HS-27A (cell line): ENCODE measurements at regions not wholly inside any gene's neighbourhood (a gene's known extent, or its start where the extent isn't known, plus 50 kb on each side); places are given as distances from the start of the nearest gene placed in this dataset.
"Not testable (repeated sequence)": the region's sequence is repeated elsewhere in the genome, so short reads cannot be mapped to it uniquely, and the experiment has no call there.

Experiments used
- DNase-seq: peaks from one replicate; pipeline ENCODE4 v3.0.0-alpha.2; 2012; ENCODE audit warnings: low read depth, missing footprints

DNA sequence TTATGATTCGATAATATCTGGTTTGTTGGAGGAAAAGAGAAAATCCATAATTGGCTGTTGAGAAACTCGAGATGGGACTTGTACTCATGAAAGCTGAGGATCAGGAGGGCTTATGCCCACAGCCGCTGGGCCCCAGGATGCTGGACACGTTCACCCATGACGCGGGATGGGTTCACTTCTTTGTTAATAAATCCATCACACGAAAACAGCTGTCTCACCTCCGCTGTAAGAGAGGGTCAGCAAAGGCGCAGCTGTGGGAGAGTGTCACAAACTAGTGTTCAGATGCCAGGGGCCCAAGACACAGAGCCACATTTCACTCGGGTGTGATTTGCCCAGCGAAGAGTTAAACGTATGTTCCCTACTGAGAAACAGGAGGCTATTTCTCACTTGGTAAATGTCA lies 315.1 kb downstream of the THBS2 start:
- DNase-seq, result no peak

GRCh38 chr6:168937054-168937453 lies 316.6 kb downstream of the THBS2 start:
- DNase-seq, result peak; percentile 8

DNA sequence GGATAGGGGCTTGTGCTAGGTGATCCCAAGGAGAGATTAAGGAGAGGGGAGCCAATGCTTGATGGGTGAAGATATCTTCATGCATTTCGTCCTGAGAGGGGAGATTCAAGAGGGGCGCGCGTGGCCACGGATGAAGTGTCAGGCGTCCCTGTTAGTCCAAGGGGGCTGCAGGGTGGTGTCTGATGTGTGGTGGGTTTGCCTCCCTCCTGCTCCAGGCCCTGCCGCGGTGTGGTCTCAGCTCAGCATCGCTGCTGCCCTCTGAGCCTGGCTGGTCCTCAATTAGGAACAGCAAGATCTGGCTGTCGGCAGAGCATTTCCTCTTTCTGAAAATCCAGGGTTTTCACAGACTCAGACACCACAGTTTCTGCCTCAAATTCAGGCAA lies 318.0 kb downstream of the THBS2 start:
- no peak for DNase-seq

- DNase-seq, result no peak
Measured at GRCh38 chr6:168934660-168935627, 318.7 kb downstream of the THBS2 start.

GRCh38 chr6:168932171-168932570 lies 321.5 kb downstream of the THBS2 start:
- not testable (repeated sequence) for DNase-seq

DNA sequence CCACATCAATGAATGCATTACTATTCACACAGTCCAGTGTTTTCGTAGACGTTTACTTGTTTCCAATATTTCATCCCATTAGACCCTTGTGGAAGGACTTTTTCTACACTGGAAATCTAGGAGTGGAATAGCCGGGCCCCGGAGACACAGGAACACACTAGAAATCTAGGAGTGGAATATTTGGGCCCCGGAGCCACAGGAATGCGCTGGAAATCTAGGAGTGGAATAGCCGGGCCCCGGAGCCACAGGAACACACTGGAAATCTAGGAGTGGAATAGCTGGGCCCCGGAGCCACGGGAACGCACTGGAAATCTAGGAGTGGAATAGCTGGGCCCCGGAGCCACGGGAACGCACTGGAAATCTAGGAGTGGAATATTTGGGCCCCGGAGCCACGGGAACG lies 322.6 kb downstream of the THBS2 start:
- DNase-seq, result not testable (repeated sequence)

- no peak for DNase-seq
Measured at GRCh38 chr6:168929871-168930450, 323.7 kb downstream of the THBS2 start.

DNA sequence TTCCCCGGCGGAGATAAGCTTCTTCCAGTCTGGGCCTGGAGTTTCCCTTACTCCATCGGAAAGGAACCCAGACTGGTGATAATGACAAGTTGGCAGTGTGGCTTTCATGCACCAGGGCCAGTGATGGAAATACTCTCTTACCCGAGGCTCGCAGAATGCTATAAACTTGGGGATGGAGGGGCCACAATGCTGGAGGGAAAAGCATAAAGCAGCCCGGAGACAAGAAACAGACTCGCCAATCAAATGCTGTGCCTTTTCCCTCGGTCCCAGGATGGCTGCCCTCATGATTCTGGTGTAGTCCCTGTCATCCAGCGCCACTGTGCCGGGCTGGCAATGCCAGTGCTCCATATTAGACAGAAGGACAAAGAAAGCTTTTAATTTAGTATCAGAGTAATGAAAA lies 325.6 kb downstream of the THBS2 start:
- no peak for DNase-seq

- no peak for DNase-seq
Measured at GRCh38 chr6:168927026-168927425, 326.6 kb downstream of the THBS2 start.

DNA sequence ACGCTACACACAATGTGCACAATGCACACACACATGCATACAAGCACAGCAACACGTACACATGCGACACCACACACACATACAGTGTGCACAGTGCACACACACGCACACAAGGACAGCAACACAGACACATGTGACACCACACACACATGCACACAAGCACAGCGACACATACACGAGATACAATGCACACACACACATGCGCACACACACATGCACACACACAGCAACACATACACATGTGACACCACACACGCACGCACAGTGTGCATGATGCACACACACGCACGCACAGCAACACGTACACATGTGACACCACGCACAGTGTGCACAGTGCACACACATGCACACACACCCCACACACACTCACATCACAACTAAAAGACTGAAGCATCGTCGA lies 327.3 kb downstream of the THBS2 start:
- no peak for DNase-seq

GRCh38 chr6:168925671-168926070 lies 328.0 kb downstream of the THBS2 start:
- no peak for DNase-seq

- no peak for DNase-seq
Measured at GRCh38 chr6:168923171-168923570, 330.5 kb downstream of the THBS2 start.

DNA sequence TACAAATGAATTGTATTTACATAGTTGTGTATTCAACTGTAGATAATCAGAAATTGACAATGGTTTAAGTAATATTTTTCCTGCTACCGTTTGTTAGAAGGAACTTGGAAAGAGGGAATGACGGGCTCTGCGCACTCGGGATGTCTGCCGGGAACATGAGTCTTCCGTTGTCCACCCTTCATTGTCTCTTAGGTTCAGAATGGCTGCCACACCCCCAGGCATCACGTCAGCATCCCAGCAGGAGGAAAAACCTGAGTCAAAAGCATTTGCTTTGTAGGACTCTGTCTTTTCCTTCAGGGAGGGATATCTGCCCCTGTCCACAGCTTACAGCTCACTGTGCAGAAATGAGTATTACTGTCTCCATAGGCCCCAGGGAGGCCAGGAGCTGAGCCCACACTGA lies 331.2 kb downstream of the THBS2 start:
- DNase-seq, result no peak

DNA sequence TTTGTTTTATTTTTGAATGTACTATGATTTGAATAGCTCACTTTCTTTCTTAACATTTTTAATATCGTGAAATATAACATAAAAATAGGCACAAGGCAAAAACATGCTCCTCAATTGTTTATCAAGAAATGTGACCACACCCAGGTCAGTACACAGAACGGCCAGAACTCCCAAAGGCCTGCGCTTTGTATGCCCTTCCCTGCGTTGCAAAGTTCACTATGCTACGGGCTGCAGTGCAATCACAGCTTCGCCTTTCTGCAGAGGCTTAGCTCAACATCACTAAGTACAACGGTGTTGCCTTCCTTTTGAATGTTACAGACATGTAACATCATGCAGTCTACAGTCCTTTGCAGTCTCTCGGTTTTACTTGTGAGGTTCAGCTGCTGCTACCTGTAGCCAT lies 333.4 kb downstream of the THBS2 start:
- DNase-seq, result no peak

GRCh38 chr6:168919470-168920179 lies 334.0 kb downstream of the THBS2 start:
- no peak for DNase-seq

GRCh38 chr6:168916576-168917211 lies 337.0 kb downstream of the THBS2 start:
- DNase-seq, result no peak

DNA sequence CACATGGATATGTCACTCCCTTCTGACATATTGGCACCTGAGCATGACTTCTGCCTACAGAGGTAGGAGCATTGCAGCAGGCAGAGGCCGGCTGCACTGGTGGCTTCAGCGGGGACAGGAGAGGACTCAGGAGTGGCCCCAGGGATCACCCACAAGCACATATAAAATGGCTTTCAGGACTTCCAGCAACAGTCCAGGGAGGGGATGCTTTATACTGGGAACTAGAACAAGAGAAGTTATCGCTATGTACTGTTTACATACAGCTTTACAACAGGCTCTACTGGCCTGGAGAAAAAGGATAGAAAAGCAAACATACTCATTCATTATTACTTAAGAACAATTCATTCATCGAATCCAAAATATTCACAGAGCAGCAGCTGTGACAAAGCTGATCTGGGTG lies 337.8 kb downstream of the THBS2 start:
- DNase-seq, result no peak

- no peak for DNase-seq
Measured at GRCh38 chr6:168915242-168915641, 338.4 kb downstream of the THBS2 start.

- no peak for DNase-seq
Measured at GRCh38 chr6:168913866-168914469, 339.7 kb downstream of the THBS2 start.

- DNase-seq, result not testable (repeated sequence)
Measured at GRCh38 chr6:168913231-168913865, 340.3 kb downstream of the THBS2 start.

DNA sequence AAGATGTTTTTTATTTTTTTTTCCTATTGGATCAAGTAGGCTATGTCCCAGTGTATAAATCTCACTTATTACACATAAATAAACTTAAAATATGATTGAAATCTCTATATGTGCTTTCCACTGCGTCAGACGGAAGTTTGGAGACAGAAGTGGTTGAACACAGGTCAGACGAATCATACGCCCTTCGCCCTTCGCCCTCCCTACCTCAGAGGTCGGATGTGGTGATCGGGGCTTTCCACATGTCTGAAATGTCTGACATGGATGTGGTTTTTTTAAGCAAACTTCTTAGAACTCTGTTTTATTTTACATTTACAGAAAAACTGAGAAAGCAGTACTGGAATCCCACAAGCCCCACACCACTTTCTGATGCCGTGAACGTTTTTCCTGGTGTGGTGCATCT lies 344.4 kb downstream of the THBS2 start:
- DNase-seq, result no peak
